Caco-2 (cell line): ENCODE measurements at regions not wholly inside any gene's neighbourhood (a gene's known extent, or its start where the extent isn't known, plus 50 kb on each side); places are given as distances from the start of the nearest gene placed in this dataset.

Source experiments
- BruUV-seq: library from RNA; stranded (reverse); fragments of 400-500 nt; replicated peaks from 2 replicates; lab custom pipeline; 2021; lab: Mats Ljungman, UMichigan
- CTCF ChIA-PET: fragments of 300-600 bp; sonication (Branson Sonifier 250); formaldehyde crosslinking; loops from one replicate; lab custom pipeline; 2022; ENCODE audit warnings: antibody characterized with exemption; lab: Charles Lee
- POLR2A ChIA-PET: fragments of 300-600 bp; sonication (Branson Sonifier 250); formaldehyde crosslinking; loops from one replicate; lab custom pipeline; 2022; ENCODE audit warnings: antibody characterized with exemption; lab: Charles Lee
- DNase-seq, 2 experiments: peaks; one replicate each; pipeline versions ENCODE4 v3.0.0 to v3.0.0-alpha.2; 2020 to 2022
- H3K27me3 ChIP-seq: replicated peaks from 2 replicates; pipeline ENCODE4 v1.6.0; 2011; ENCODE audit warnings: low read length; ENCODE audit not compliant: control insufficient read depth, insufficient read depth
- H3K36me3 ChIP-seq: 2 replicates; pipeline ENCODE4 v1.5.1; 2011; ENCODE audit warnings: low read length; ENCODE audit not compliant: control insufficient read depth, insufficient read depth
- H3K4me1 ChIP-seq: fragments of 250-450 bp; sonication (Bioruptor Pico); 2 replicates; pipeline ENCODE4 v1.5.1; 2020; ENCODE audit warnings: mild to moderate bottlenecking
- H3K4me3 ChIP-seq: 2 replicates; pipeline ENCODE4 v1.5.1; 2011; ENCODE audit warnings: low read depth, mild to moderate bottlenecking, control low read depth, low read length
- H3K9me3 ChIP-seq: fragments of 250-450 bp; sonication (Bioruptor Pico); 2 replicates; pipeline ENCODE4 v1.5.1; 2020; ENCODE audit warnings: mild to moderate bottlenecking, moderate library complexity
- H3K27ac Mint-ChIP-seq: one replicate; pipeline ENCODE4 v1.8.0; 2022; ENCODE audit warnings: mixed read lengths; ENCODE audit not compliant: unreplicated experiment
- H3K27me3 Mint-ChIP-seq: one replicate; pipeline ENCODE4 v1.8.0; 2022; ENCODE audit warnings: mixed read lengths; ENCODE audit not compliant: insufficient read depth, unreplicated experiment
- H3K36me3 Mint-ChIP-seq: one replicate; pipeline ENCODE4 v1.8.0; 2022; ENCODE audit warnings: mild to moderate bottlenecking, mixed read lengths; ENCODE audit not compliant: insufficient read depth, unreplicated experiment
- H3K4me1 Mint-ChIP-seq: one replicate; pipeline ENCODE4 v1.8.0; 2022; ENCODE audit warnings: low read depth, mixed read lengths; ENCODE audit not compliant: unreplicated experiment
- H3K4me3 Mint-ChIP-seq: one replicate; pipeline ENCODE4 v1.8.0; 2022; ENCODE audit warnings: mild to moderate bottlenecking, moderate library complexity, mixed read lengths; ENCODE audit not compliant: unreplicated experiment
- H3K9me3 Mint-ChIP-seq: one replicate; pipeline ENCODE4 v1.8.0; 2022; ENCODE audit warnings: mixed read lengths; ENCODE audit not compliant: unreplicated experiment
- CTCF ChIP-seq, 2 experiments: fragments of 200-600 bp in 1 of 2; IDR thresholded peaks; 1 replicate in 1 of 2; 2 replicates in 1 of 2; pipeline versions ENCODE4 v1.5.1 to v1.8.0; 2011 to 2022; ENCODE audit warnings: antibody characterized with exemption in 1 of 2, control low read depth in 1 of 2, inconsistent platforms in 1 of 2, low read depth in 1 of 2, low read length in 1 of 2, mild to moderate bottlenecking in 1 of 2, moderate library complexity in 1 of 2; ENCODE audit not compliant: insufficient read depth in 1 of 2, severe bottlenecking in 1 of 2, unreplicated experiment in 1 of 2
- intact Hi-C: fragments of 100-400 bp; cut with micrococcal nuclease; formaldehyde crosslinking; loops from one replicate; pipeline ENCODE4 v1.10.0; 2022; ENCODE audit not compliant: unreplicated experiment

- no peak overlapping the region for H3K4me3 Mint-ChIP-seq
- TF ChIP-seq CTCF (IDR thresholded peaks at IDR 0.05; ENCODE audit: insufficient read depth in 1 of 2, low read depth in 1 of 2, low read length in 1 of 2, severe bottlenecking in 1 of 2, unreplicated experiment in 1 of 2) = no peak
- Histone ChIP-seq H3K4me3 (no peak overlapping the region), H3K27me3 (no peaks in the 10 kb centered on the region), H3K4me1 (no peaks in the 10 kb centered on the region), H3K36me3 (no peaks in the 10 kb centered on the region), H3K9me3 (no peaks in the 10 kb centered on the region)
- BruUV-seq = no TSS peak
- no peak overlapping the region for H3K27ac Mint-ChIP-seq
- no peak for DNase-seq
- ChIA-PET POLR2A (no interaction called here), CTCF (no interaction called here)
- no peaks in the 10 kb centered on the region for H3K9me3 Mint-ChIP-seq
- peaks cover 4% of the 10 kb centered on the region for H3K27me3 Mint-ChIP-seq
- no peaks in the 10 kb centered on the region for H3K36me3 Mint-ChIP-seq
- H3K4me1 Mint-ChIP-seq = peaks cover 7% of the 10 kb centered on the region
- intact Hi-C loops = no loop called here
Measured at GRCh38 chr4:147173322-147173721, 227.7 kb upstream of the TTC29 start.

GRCh38 chr4:147173797-147174432 lies 228.3 kb upstream of the TTC29 start:
- no peaks in the 10 kb centered on the region for H3K9me3 ChIP-seq
- CTCF ChIA-PET = no interaction called here
- no peak overlapping the region for H3K4me3 Mint-ChIP-seq
- no peak overlapping the region for H3K4me3 ChIP-seq
- H3K27me3 Mint-ChIP-seq = peaks cover 4% of the 10 kb centered on the region
- no TSS peak for BruUV-seq
- H3K4me1 Mint-ChIP-seq = peaks cover 7% of the 10 kb centered on the region
- H3K36me3 Mint-ChIP-seq = no peaks in the 10 kb centered on the region
- no peak for TF ChIP-seq CTCF (IDR thresholded peaks at IDR 0.05; ENCODE audit: insufficient read depth in 1 of 2, low read depth in 1 of 2, low read length in 1 of 2, severe bottlenecking in 1 of 2, unreplicated experiment in 1 of 2)
- no peaks in the 10 kb centered on the region for H3K36me3 ChIP-seq
- intact Hi-C loops = no loop called here
- H3K9me3 Mint-ChIP-seq = no peaks in the 10 kb centered on the region
- POLR2A ChIA-PET = no interaction called here
- no peak for DNase-seq
- H3K27me3 ChIP-seq = no peaks in the 10 kb centered on the region
- H3K27ac Mint-ChIP-seq = no peak overlapping the region
- no peaks in the 10 kb centered on the region for H3K4me1 ChIP-seq

GRCh38 chr4:147174591-147174990 lies 228.9 kb upstream of the TTC29 start:
- BruUV-seq = no TSS peak
- Mint-ChIP-seq H3K4me1 (peaks cover 7% of the 10 kb centered on the region), H3K27ac (no peak overlapping the region), H3K36me3 (no peaks in the 10 kb centered on the region), H3K4me3 (no peak overlapping the region), H3K27me3 (no peaks in the 10 kb centered on the region), H3K9me3 (no peaks in the 10 kb centered on the region)
- ChIA-PET CTCF (no interaction called here), POLR2A (no interaction called here)
- DNase-seq = no peak
- Histone ChIP-seq H3K36me3 (no peaks in the 10 kb centered on the region), H3K9me3 (no peaks in the 10 kb centered on the region), H3K4me3 (no peak overlapping the region), H3K27me3 (no peaks in the 10 kb centered on the region), H3K4me1 (no peaks in the 10 kb centered on the region)
- no peak for TF ChIP-seq CTCF (IDR thresholded peaks at IDR 0.05; ENCODE audit: insufficient read depth in 1 of 2, low read depth in 1 of 2, low read length in 1 of 2, severe bottlenecking in 1 of 2, unreplicated experiment in 1 of 2)
- intact Hi-C loops = no loop called here
